Medulla oblongata (tissue), 1 donor: ENCODE measurements at regions not wholly inside any gene's neighbourhood (a gene's known extent, or its start where the extent isn't known, plus 50 kb on each side); places are given as distances from the start of the nearest gene placed in this dataset.

Experiments
- DNase-seq: peaks from one replicate; pipeline ENCODE4 v3.0.0-alpha.2; 2015; ENCODE audit errors: extremely low spot score

GRCh38 chr20:18971121-18971520 lies 157.5 kb downstream of the SCP2D1 start:
- DNase-seq, result no peak

- no peak for DNase-seq
Observed at GRCh38 chr20:18971574-18971973, 158.0 kb downstream of the SCP2D1 start.

GRCh38 chr20:18972251-18972876 lies 158.8 kb downstream of the SCP2D1 start:
- no peak for DNase-seq

- DNase-seq, result no peak
Observed at GRCh38 chr20:18973529-18974173, 160.1 kb downstream of the SCP2D1 start.

GRCh38 chr20:18974660-18975059 lies 161.1 kb downstream of the SCP2D1 start:
- no peak for DNase-seq

GRCh38 chr20:18977441-18977840 lies 163.9 kb downstream of the SCP2D1 start:
- DNase-seq, result no peak

GRCh38 chr20:18978311-18978710 lies 164.7 kb downstream of the SCP2D1 start:
- no peak for DNase-seq

GRCh38 chr20:18979132-18979531 lies 165.5 kb downstream of the SCP2D1 start:
- no peak for DNase-seq

- DNase-seq, result no peak
Observed at GRCh38 chr20:18981962-18982539, 168.5 kb downstream of the SCP2D1 start.

GRCh38 chr20:18983796-18984195 lies 170.2 kb downstream of the SCP2D1 start:
- DNase-seq, result no peak

GRCh38 chr20:18984238-18985200 lies 170.9 kb downstream of the SCP2D1 start:
- DNase-seq, result no peak

- no peak for DNase-seq
Observed at GRCh38 chr20:18985551-18985950, 172.0 kb downstream of the SCP2D1 start.

GRCh38 chr20:18986146-18986830 lies 172.7 kb downstream of the SCP2D1 start:
- no peak for DNase-seq

- DNase-seq, result no peak
Observed at GRCh38 chr20:18986895-18987580, 173.5 kb downstream of the SCP2D1 start.

- no peak for DNase-seq
Observed at GRCh38 chr20:18987781-18988360, 174.3 kb downstream of the SCP2D1 start.

GRCh38 chr20:18988701-18989100 lies 175.1 kb downstream of the SCP2D1 start:
- DNase-seq, result no peak

- DNase-seq, result no peak
Observed at GRCh38 chr20:18989736-18990474, 176.3 kb downstream of the SCP2D1 start.

GRCh38 chr20:18991012-18991411 lies 177.4 kb downstream of the SCP2D1 start:
- no peak for DNase-seq

- DNase-seq, result no peak
Observed at GRCh38 chr20:18992418-18992817, 178.8 kb downstream of the SCP2D1 start.

GRCh38 chr20:18995455-18995854 lies 181.9 kb downstream of the SCP2D1 start:
- no peak for DNase-seq
